ENCODE measurements at regions not wholly inside any gene's neighbourhood (a gene's known extent, or its start where the extent isn't known, plus 50 kb on each side); places are given as distances from the start of the nearest gene placed in this dataset.
"Not testable (repeated sequence)": the region's sequence is repeated elsewhere in the genome, so short reads cannot be mapped to it uniquely, and the experiment has no call there.

- TF ChIP-seq, protein P1, sequence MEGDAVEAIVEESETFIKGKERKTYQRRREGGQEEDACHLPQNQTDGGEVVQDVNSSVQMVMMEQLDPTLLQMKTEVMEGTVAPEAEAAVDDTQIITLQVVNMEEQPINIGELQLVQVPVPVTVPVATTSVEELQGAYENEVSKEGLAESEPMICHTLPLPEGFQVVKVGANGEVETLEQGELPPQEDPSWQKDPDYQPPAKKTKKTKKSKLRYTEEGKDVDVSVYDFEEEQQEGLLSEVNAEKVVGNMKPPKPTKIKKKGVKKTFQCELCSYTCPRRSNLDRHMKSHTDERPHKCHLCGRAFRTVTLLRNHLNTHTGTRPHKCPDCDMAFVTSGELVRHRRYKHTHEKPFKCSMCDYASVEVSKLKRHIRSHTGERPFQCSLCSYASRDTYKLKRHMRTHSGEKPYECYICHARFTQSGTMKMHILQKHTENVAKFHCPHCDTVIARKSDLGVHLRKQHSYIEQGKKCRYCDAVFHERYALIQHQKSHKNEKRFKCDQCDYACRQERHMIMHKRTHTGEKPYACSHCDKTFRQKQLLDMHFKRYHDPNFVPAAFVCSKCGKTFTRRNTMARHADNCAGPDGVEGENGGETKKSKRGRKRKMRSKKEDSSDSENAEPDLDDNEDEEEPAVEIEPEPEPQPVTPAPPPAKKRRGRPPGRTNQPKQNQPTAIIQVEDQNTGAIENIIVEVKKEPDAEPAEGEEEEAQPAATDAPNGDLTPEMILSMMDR (IDR thresholded peaks at IDR 0.05; ENCODE audit: low read depth, low read length): no peak
- no peak for DNase-seq (ENCODE audit: extremely low read depth, low read depth)
These were observed 173.0 kb downstream of the LEPR start for GRCh38 chr1:65593516-65593915.

- TF ChIP-seq, protein P1 (IDR thresholded peaks at IDR 0.05; ENCODE audit: low read depth, low read length): no peak
- no peak for DNase-seq (ENCODE audit: extremely low read depth, low read depth)
These were observed 175.3 kb downstream of the LEPR start for GRCh38 chr1:65595724-65596123.

- TF ChIP-seq, protein P1 (IDR thresholded peaks at IDR 0.05; ENCODE audit: low read depth, low read length): no peak
These were observed 176.3 kb downstream of the LEPR start for GRCh38 chr1:65596768-65597167.

DNA sequence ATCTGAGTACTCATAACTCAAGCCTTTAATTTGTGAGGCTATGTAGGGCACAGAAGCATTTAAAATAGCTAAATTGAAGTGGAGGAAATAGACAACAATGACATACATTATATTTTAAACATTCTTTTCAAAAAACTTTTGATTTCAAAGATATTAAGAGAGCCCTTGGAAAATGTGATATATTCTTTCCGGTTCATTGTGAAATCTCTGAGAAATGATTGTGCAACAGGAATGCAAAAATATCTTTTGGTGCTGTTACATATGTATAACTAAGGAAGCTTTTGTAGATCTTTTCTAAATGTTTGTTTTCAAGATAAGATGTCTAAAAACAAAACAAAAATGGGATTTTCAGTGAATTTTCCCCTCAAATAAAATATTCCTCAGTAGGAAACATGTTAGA, 185.2 kb downstream of the LEPR start:
- no peak for DNase-seq (ENCODE audit: extremely low read depth, low read depth)
- TF ChIP-seq, protein P1 (IDR thresholded peaks at IDR 0.05; ENCODE audit: low read depth, low read length): no peak

More at GRCh38 chr1:65596768-65597167, 176.3 kb downstream of the LEPR start:
- DNase-seq (ENCODE audit: extremely low read depth, low read depth): no peak

DNA sequence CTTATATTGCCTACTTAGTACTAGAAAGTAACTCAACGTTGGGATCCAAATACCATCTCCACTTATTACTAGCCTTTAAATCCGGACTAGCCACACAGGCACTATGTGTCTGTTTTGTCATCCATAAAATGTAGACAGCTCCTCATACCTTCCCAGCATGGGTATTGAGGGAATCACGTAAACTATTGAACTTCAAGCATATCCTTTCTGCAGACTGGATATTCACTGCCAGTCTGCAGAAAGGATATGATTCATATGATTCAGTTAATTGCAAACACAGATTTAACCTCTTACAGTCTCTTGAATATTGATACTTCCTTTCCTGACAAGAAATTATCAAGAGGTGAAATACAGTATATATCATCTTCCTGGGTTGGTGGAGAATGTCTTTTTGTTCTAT, 186.0 kb downstream of the LEPR start:
- DNase-seq (ENCODE audit: extremely low read depth, low read depth): no peak
- TF ChIP-seq, protein P1 (IDR thresholded peaks at IDR 0.05; ENCODE audit: low read depth, low read length): no peak

DNA sequence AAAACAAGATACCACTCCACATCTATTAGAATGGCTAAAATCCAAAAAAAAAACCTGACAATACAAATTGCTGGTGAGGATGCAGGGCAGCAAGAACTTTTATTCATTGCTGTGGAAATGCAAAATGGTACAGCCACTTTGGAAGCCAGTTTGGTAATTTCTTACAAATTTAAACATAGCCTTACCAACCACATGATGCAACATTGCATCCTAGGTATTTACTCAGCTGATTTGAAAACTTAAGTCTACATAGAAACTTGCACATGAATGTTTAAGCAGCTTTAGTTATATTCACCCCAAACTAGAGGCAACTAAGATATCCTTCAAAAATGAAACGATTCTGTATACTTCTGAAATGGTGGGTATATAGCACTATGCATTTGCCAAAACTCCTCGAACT, 178.8 kb upstream of the PDE4B start:
- TF ChIP-seq, protein P1 (IDR thresholded peaks at IDR 0.05; ENCODE audit: low read depth, low read length): no peak
- no peak for DNase-seq (ENCODE audit: extremely low read depth, low read depth)

DNA sequence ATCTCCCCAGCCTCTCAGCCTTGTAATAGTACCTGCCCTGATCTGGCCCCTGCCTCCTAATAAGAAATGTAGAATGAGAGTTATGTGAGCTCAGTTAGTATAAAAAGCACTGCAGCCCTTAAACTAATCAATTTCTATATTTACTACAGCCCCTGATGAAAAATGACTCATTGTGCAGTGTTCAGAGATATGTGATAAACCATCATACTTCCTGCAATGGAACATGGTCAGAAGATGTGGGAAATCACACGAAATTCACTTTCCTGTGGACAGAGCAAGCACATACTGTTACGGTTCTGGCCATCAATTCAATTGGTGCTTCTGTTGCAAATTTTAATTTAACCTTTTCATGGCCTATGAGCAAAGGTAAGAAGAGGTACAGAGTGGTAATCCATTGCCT, 176.8 kb upstream of the PDE4B start:
- no peak for DNase-seq (ENCODE audit: extremely low read depth, low read depth)
- TF ChIP-seq, protein P1 (IDR thresholded peaks at IDR 0.05; ENCODE audit: low read depth, low read length): no peak

DNA sequence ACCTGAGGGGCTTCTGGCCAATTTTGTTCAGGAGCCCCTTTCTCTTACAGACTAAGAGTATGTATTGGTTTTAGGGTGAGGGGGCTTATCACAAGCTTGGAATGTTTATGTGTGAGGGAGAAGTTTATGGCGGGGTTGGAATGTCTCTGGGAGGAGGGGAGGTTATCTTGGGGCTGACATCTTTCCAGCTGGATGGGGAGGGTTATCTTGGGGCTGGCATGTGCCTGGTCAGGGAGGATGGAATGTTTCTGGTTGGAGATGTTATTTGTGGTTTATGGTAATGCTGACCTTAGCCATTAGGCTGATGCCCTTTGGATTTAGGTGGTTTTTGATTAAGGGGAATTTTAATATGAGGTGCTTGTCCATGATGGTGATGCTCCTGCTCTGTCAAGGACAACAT, 171.0 kb upstream of the PDE4B start:
- DNase-seq (ENCODE audit: extremely low read depth, low read depth): not testable (repeated sequence)
